ENCODE measurements at regions not wholly inside any gene's neighbourhood (a gene's known extent, or its start where the extent isn't known, plus 50 kb on each side); places are given as distances from the start of the nearest gene placed in this dataset.

DNA sequence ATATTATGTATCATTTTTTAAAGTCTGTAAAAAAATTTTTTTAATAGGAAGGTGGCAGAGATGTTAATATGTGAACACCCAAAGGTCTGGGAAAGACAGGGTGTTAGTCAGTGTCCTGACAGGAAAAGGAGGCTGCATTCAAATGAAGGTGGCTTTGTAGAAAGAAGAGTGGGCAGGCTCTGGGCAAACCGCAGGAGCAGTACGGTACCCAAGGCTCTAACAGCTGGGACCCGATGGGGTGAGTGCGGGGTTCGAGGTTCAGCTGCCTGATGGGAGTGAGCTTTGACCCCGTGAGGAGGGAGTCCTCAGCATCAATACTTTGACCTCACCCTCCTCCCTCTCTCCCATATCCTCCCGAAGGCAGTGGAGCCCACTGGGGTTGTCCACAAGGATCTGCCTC lies 142.5 kb downstream of the C11orf91 start:
- no peak for DNase-seq (ENCODE audit: extremely low spot score)
- TF ChIP-seq CTCF (IDR thresholded peaks at IDR 0.05; ENCODE audit: control extremely low read depth, extremely low read depth, low read depth, missing control alignments), result no peak
- POLR2A ChIA-PET, result no interaction called here
- CTCF ChIA-PET, result interaction anchor here (1.1 to 3.1 kb wide), 3 partner anchors 10 to 21 kb away, joined by 3 to 12 read pairs (median 5); no protein-coding TSS in a partner anchor

DNA sequence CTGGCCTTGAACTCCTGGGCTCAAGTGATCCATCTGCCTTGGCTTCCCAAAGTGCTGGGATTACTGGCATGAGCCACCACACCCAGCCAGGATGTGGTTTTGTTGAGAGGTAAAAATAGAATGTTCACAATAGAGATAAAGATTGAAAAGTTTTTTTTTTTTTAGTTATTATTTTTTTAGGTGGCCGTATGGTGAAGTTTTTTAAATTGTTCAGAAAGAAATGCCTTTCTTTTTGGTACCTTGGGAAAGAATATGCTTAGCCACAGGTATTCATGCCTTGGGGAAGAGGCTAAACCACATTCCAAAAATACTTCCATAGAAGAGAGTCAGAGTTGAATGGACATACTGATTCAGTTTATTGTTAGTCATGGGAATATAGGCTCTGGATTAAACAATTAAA lies 143.4 kb downstream of the C11orf91 start:
- no peak for DNase-seq (ENCODE audit: extremely low spot score)
- TF ChIP-seq CTCF (IDR thresholded peaks at IDR 0.05; ENCODE audit: control extremely low read depth, extremely low read depth, low read depth, missing control alignments), result no peak
- POLR2A ChIA-PET, result no interaction called here
- CTCF ChIA-PET, result interaction anchor here (1.1 to 1.9 kb wide), 2 partner anchors 14 to 21 kb away, joined by 3 to 5 read pairs; no protein-coding TSS in a partner anchor

- POLR2A ChIA-PET, result no interaction called here
- no peak for DNase-seq (ENCODE audit: extremely low spot score)
- TF ChIP-seq CTCF (IDR thresholded peaks at IDR 0.05; ENCODE audit: control extremely low read depth, extremely low read depth, low read depth, missing control alignments), result no peak
- CTCF ChIA-PET, result interaction anchor here (0.8 to 1.6 kb wide), 4 partner anchors 9 to 135 kb away, joined by 3 to 5 read pairs (median 3); no protein-coding TSS in a partner anchor
Measured at GRCh38 chr11:33554219-33554618, 146.4 kb downstream of the C11orf91 start.

- POLR2A ChIA-PET, result no interaction called here
- no peak for DNase-seq (ENCODE audit: extremely low spot score)
- no peak for TF ChIP-seq CTCF (IDR thresholded peaks at IDR 0.05; ENCODE audit: control extremely low read depth, extremely low read depth, low read depth, missing control alignments)
- CTCF ChIA-PET, result interaction anchor here (1.5 to 1.6 kb wide), 3 partner anchors 9 to 135 kb away, joined by 3 to 5 read pairs (median 4); no protein-coding TSS in a partner anchor
Measured at GRCh38 chr11:33553486-33553885, 147.1 kb downstream of the C11orf91 start.

DNA sequence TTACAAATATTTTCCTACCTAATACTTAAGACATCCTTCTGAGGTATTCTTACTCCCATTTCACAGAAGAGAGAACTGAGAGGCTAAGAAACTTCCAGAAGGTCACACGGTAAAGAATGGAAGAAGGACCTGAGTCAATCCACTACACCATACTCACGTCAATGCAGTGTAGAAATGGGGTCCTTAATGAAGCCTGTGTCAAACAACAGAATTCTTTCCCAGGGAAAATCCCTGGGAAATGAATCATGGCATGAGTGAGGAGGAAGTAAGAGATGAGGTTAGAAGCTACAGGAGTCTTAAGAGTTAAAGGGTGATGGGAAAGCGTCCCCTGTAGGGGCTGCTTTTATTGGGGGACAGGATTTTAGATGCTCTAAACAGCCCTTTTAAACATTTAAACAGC lies 147.9 kb downstream of the C11orf91 start:
- ChIA-PET CTCF (interaction anchor here (1.5 kb wide), 2 partner anchors 9 to 56 kb away, joined by 3 to 4 read pairs; no protein-coding TSS in a partner anchor), POLR2A (no interaction called here)
- TF ChIP-seq CTCF (IDR thresholded peaks at IDR 0.05; ENCODE audit: control extremely low read depth, extremely low read depth, low read depth, missing control alignments), result no peak
- DNase-seq (ENCODE audit: extremely low spot score), result no peak

DNA sequence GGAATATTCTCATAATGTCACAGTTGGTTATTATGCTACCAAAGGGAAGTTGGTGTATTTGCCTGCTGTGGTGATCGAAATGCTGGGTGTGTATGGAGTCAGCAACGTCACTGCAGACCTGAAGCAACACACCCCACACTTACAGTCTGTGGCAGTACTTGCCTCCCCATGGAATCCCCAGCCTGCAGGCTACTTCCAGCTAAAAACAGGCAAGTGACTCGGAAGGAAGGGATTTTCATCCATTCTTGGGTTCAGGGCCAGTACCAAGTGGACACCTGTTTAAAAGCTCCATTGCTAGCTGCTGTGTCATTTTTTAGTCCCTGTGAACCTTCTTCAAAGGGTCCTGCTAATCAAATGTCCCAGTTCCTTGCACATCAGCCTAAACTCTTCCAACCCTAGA lies 149.6 kb downstream of the C11orf91 start:
- DNase-seq (ENCODE audit: extremely low spot score), result no peak
- POLR2A ChIA-PET, result no interaction called here
- TF ChIP-seq CTCF (IDR thresholded peaks at IDR 0.05; ENCODE audit: control extremely low read depth, extremely low read depth, low read depth, missing control alignments), result no peak
- CTCF ChIA-PET, result interaction anchor here (0.9 kb wide), 1 partner anchor 40 kb away, joined by 3 read pairs; no protein-coding TSS in a partner anchor

All from GM10248 (cell line).